HG02840 (cell line): ENCODE measurements at regions not wholly inside any gene's neighbourhood (a gene's known extent, or its start where the extent isn't known, plus 50 kb on each side); places are given as distances from the start of the nearest gene placed in this dataset.
A peak's percentile ranks its signal among the peaks of the same experiment; 100 is the strongest.

Experiments
- ATAC-seq: cut with Tn5 transposase; IDR thresholded peaks from one replicate; pipeline ENCODE4 v1.9.1; 2021; ENCODE audit warnings: mild to moderate bottlenecking, moderate library complexity, moderate number of reproducible peaks; ENCODE audit not compliant: unreplicated experiment, low FRiP score

GRCh38 chr13:106384516-106384915 is 150.9 kb downstream of the EFNB2 start:
- no peak for ATAC-seq

DNA sequence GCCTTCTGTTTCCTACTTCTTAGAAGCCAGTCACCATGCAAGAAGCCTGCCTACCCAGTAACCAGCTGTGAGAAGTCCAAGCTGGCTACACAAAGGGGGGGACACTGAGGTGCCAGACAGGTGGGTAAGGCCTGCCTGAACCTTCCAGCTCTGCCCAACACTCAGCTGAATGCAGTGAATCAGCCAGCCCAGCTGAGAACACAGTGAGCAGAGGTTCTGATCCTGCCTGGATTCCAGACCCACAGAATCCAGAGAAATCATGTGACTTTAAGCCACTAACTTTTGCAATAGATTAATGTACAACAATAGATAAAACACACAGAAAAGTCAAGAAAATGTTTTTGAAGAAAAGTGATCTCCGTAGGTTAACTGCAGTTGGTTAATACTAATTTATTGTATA is 151.7 kb downstream of the EFNB2 start:
- ATAC-seq: no peak

GRCh38 chr13:106382534-106382933 is 152.9 kb downstream of the EFNB2 start:
- ATAC-seq: no peak

GRCh38 chr13:106381091-106381490 is 154.4 kb downstream of the EFNB2 start:
- ATAC-seq: no peak

DNA sequence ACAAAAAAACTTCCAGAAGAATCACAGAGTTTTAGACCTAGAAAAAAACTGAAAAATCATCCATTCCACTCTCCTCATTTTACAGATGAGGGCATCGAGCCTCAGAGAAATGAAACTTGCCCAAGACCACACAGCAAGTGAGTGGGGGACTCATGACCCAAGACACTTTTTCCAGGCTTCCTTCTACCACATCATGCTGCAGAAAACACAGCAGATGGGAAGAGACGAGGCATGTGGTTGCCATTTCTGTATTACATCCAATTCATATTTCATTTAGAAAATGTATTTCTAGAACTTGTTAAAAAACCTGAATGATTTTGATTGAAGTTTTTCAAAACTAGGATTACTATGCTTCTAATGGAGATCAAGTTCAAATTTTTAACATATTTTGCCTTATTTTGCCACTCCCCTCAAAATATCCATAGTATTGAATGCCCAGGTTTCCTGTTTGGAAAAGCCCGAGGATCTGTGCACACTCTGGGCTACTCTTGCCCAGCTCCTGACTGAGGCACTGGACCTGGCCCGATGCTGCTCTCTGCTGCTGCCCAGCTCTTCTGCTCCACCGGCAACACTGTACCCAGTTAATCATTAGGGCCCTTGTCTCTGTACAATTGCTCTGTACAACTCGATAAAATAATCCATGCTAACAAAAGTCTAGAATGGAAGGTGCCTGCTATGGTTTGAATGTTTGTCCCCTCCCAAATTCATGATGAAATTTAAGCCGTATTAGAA is 157.4 kb downstream of the EFNB2 start:
- no peak for ATAC-seq

DNA sequence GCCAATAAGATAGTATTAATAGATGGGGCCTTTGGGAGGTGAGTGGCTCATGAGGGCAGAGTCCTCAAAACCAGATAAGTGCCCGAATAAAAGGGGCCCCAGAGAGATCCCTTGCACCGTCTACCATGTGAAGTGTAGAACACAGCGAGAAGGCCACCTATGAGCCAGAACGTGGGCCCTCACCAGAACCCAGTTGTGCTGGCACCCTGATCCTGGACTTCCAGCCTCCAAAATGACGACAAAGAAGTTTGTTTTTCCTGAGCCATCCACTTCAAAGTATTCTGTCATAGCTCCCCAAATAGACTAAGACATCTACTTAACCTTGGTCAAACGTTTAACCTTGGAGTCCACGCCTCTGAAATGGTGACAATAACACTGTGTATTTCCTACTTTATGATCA is 158.1 kb downstream of the EFNB2 start:
- ATAC-seq: no peak

DNA sequence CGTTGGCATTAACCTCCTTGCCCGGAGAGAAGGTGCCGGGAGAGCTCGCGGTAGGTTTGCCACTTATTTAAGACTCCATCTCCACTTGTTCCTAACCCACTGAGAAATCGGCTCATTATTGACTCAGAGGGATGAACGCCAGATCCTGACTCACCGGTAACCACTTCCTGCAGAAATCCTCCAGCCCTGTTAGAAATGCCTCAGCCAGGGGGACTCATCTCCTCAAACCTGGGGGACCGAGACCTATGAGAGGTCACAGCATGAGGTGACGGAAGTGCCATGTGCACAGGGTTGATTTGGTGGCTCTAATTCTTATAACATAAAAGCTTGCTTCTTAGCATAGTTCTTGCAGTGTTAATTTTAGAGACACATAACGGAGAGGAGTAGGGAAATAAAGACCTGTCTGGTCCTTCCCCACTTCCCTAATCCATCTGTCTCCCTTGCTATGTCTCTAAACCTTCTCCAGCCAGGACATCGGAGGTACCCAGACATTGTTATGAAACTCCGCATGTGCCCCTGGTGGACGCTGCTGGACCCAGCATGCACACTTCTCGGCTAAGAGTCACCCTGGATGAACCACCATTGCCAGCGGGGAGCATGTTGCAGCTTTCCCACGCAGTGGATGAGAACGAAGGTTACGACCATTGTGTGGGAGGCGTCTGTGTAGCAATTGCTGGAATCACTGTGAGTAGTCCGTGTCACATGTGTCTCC is 158.9 kb downstream of the EFNB2 start:
- ATAC-seq: no peak

- ATAC-seq: no peak
Observed at GRCh38 chr13:106375085-106375484, 160.4 kb downstream of the EFNB2 start.

DNA sequence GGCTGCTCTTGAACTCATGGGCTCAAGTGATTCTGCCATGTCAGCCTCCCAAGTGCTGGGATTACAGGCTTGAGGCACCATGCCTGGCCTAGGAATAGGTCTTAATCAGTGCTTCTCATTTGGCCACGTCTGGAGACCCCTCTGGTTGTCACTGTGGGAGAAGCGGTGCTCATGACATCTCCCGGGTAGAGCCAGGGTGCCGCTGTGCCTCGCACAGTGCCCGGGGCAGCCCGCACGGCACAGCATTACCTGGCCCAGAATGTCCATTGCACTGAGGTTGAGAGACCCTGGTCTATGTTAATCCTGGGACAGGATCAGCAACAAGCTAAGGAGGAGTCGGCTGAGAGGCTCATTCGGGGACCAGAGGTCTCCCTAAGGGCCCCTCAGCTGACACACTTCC is 160.8 kb downstream of the EFNB2 start:
- ATAC-seq: no peak

DNA sequence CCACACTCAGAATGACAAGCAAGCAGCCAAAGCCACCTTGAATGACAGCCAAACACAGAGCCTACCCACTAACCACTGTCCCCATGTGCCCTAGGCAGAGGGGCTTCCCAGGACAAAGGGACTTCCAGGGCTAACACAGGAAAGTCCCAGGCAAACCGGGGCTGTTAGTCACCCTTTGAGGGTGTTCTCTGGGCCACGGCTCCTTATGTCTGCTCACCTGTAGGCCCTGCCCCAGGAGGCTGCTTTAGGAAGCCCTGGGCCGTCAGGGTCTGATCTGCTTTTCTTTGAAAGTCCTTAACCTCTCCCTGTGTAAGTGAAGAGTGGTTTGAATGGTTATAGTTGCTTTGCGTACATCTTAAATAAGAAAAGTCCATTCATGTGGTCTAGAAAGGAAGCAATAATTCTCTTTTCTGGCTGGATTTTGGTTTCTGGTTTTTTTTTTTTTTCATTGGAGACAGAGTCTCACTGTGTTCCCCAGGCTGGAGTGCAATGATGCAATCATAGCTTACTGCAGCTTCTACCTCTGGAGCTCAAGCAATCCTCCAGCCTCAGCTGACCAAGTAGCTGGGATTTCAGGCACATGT is 161.4 kb downstream of the EFNB2 start:
- ATAC-seq: peak; percentile 75

- ATAC-seq: peak; percentile 64
Observed at GRCh38 chr13:106373304-106373988, 162.0 kb downstream of the EFNB2 start.

DNA sequence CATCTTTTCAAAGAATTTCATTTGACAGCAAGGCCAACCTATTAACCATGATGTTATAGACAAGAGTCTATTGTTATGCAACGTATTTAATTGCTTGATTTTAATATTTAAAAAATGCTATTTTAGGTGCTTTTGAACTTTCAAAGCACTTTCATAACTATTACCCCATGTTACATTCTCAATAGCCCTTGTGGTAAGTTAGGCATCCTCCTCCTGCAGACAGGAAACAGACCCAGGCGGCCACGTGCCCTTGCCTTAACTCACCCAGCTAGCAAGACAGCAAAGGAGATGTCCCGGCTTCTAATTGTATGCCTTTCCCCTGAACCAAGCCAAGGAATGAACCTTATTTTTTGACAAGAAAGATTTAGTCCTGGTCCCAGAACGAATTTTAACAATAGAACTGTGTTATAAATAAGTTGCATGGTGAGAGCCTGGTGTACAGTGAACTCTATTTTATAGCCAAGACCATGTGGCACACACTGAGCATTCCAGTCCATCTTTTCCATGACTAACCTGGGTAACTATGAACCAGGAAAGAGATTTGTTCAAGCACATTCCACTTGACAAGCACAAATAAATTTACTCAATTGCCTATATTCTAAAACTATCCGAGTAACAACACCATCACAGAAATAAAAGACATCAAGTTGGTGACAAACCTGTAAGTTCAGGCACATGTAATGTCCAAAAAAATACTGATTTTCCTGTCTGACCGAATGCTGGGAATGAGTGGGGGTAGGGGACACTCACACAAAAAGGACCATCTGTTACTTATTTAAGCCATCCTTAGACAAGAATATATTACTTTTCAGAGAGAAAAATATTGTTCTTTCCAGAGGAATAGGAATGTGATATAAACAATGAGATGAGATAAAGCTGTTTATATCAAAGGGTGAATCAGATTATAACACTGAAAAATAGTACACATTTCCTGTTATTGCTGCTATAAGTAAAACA is 163.0 kb downstream of the EFNB2 start:
- no peak for ATAC-seq

GRCh38 chr13:106371024-106371423 is 164.4 kb downstream of the EFNB2 start:
- no peak for ATAC-seq

GRCh38 chr13:106369858-106370257 is 165.6 kb downstream of the EFNB2 start:
- ATAC-seq: no peak

GRCh38 chr13:106369091-106369490 is 166.4 kb downstream of the EFNB2 start:
- no peak for ATAC-seq

DNA sequence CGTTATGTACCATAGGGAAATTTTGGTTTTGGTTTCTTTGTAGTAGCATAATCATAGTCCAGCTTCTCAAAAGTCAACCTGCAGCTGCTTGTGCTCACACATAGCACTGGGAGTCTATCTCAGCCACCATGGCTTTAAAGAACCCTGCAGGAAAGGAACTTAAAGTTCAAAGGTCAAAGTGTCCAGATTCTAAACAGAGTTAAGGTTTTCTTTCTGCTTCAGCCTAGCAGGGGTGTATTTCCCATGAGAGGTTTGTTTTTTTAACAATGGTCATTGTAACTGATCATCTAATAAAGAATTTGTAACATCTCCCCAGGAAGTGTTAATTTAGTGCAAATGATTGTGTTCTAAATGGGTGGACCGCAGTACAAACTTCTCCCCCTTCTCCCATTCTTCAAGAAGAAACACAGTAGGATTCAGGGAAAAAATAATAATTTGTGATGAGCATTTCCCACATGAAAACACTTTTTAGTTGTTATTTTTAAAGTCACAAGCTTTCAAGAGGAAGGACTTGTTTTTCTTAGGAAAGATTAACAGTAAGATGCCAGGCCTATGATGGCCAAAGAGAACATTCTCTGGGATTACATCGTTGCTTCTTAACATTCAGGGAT is 168.0 kb downstream of the EFNB2 start:
- no peak for ATAC-seq

GRCh38 chr13:106362707-106363106 is 172.8 kb downstream of the EFNB2 start:
- ATAC-seq: no peak

- ATAC-seq: no peak
Observed at GRCh38 chr13:106361621-106362020, 173.8 kb downstream of the EFNB2 start.

DNA sequence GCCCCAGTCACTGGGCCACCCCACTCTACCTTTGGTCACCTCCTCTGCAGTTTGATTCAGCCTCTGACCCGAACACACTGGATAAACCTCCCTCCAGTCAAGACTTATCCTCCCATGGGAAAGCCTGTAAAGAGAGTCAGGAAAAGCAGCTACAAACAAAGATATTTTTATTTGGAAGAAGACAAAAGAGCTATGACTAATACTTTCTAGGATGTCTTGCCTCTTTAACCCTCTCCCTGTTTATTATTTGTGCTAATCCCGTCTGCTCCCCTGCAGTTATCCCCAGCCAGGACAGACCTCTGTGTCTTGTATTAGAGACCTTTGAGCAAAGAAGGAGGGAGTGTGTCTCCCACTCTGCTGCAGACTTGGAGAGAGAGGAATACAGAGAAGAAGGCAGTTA is 178.3 kb downstream of the EFNB2 start:
- no peak for ATAC-seq

DNA sequence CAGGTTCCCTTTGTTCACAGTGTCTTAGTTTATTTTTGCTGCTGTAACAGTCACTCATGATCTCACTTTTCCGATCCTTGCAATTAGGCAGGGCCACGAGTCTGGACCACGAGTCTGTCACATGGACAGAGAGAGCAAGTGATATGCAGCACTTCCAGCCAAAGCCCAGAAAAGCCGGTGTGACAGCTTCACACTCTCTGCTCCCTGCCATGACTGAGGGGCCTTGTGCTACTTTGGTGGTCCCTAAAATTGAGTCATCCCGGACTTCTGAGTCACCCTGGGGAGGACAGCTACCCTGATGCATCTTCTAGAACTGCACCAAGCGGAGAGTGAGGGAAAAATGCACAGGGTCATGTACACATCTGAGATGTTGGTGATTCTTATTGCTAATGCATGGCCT is 179.6 kb downstream of the EFNB2 start:
- ATAC-seq: no peak
